GM12801 (cell line): ENCODE measurements at regions not wholly inside any gene's neighbourhood (a gene's known extent, or its start where the extent isn't known, plus 50 kb on each side); places are given as distances from the start of the nearest gene placed in this dataset.

Experiments
- CTCF ChIP-seq: IDR thresholded peaks from one replicate; pipeline ENCODE4 v1.5.1; 2011; ENCODE audit warnings: control low read depth; ENCODE audit not compliant: insufficient read length; ENCODE audit errors: extremely low read depth

GRCh38 chr7:20870977-20871376 is 84.3 kb upstream of the SP8 start:
- no peak for TF ChIP-seq CTCF

- no peak for TF ChIP-seq CTCF
Observed at GRCh38 chr7:20892776-20893175, 106.1 kb upstream of the SP8 start.

- no peak for TF ChIP-seq CTCF
Observed at GRCh38 chr7:20894806-20895205, 108.1 kb upstream of the SP8 start.

GRCh38 chr7:20895563-20895962 is 108.9 kb upstream of the SP8 start:
- no peak for TF ChIP-seq CTCF

GRCh38 chr7:20896996-20897395 is 110.3 kb upstream of the SP8 start:
- TF ChIP-seq CTCF = no peak

- TF ChIP-seq CTCF = no peak
Observed at GRCh38 chr7:20906801-20907453, 120.2 kb upstream of the SP8 start.

- TF ChIP-seq CTCF = no peak
Observed at GRCh38 chr7:20911081-20911480, 124.4 kb upstream of the SP8 start.
